Dermis microvascular lymphatic vessel endothelial cell (primary cell): ENCODE measurements at regions not wholly inside any gene's neighbourhood (a gene's known extent, or its start where the extent isn't known, plus 50 kb on each side); places are given as distances from the start of the nearest gene placed in this dataset.
"Not testable (repeated sequence)": the region's sequence is repeated elsewhere in the genome, so short reads cannot be mapped to it uniquely, and the experiment has no call there.

Experiments used
- DNase-seq, 2 donors: peaks; one replicate each; pipeline versions ENCODE4 v3.0.0 to v3.0.0-alpha.2; 2010; ENCODE audit warnings: low read depth in 2 of 2

- DNase-seq, result no peak
These were observed 51.5 kb upstream of the C1orf53 start for GRCh38 chr1:197850918-197851317.

DNA sequence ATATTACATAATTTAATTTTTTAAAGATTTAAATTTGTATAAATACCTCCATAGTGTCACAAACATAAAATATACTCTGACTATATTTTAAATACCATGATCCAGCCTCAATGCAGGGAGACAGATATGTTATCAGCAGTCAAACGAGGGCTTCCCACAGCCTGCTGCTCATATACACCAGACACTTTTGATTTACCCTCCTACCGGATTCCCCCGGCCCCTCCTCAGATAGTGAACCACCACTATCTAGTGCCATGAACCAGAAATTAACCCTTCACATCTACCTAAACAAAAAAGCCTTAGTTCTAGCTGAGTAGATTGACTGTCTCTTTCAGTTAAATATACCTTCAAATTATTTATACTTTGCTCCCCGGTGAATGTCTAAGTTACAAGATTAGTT is 52.4 kb upstream of the C1orf53 start:
- no peak for DNase-seq

DNA sequence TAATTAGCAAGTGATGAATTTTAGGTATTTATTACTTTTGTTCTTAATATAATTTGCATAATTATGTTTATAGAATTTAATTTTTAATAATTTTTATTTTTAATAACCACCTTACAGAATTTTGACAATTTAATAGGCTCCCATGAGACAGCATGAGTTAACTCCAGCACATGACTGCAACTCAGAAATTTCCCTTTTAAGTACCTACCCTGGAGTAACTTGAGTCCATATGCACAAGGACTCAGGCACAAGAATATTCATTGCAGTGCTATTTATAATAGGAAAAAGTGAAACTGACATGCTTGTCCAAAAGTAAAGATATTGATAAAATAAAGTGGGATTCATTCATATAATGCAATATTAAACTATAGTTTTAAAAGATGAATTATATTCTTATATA is 54.1 kb upstream of the C1orf53 start:
- no peak for DNase-seq

DNA sequence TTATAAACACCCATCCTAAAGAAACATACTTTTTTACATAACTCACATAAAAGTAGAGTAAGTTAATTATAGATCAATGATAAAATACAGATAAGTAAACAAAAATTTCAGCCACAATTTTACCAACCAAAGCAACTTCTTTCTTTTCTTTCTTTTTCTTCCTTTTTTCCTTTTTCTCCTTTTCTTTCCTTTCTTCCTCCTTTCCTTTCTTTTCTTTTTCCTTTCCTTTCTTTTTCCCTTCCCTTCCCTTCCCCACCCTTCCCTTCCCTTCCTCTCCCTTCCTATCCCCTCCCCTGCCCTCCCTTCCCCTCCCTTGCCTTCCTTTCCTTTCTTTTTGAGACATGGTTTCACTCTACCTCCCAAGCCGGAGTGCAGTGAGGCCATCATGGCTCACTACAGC is 56.5 kb upstream of the C1orf53 start:
- no peak for DNase-seq

DNA sequence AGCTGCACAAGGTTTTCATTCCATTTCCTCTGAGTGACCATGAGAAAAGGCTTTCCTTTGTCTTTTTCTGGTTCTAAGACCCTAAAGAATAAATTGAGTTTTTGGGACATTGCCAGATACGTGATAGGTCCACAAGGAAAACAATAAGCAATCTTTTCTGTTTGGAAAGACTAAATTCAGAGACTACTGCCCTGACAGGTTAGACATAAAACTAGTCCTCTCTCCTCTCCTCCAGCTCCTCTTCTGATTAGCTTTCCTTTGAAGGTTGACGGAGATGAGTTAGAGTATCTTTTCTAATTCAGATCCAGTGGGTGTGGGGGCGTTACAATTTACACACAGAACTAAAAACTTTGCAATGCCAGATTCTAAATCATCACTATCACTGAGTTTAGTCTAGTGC is 57.8 kb upstream of the C1orf53 start:
- DNase-seq, result no peak

DNA sequence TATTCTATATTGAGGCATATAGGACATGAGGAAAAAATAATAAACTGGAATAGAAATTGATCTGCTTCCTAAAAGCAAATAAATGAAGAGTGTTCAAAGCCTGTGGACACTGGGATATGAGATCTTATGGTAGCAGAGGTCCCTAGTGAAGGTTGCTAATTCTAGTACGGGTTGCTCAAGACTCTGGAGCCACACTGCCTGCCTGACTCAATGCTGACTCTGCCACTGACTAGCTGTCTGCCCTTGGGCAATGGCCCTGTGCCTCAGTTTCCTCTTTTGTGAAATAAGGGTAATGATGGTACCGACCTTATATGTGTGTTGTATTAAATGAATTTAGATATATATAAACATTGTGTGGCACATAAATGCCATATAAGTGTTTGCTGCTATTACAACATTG is 59.0 kb upstream of the C1orf53 start:
- no peak for DNase-seq

GRCh38 chr1:197842646-197843045 is 59.8 kb upstream of the C1orf53 start:
- DNase-seq, result no peak

- DNase-seq, result no peak
These were observed 60.4 kb upstream of the C1orf53 start for GRCh38 chr1:197841883-197842553.

DNA sequence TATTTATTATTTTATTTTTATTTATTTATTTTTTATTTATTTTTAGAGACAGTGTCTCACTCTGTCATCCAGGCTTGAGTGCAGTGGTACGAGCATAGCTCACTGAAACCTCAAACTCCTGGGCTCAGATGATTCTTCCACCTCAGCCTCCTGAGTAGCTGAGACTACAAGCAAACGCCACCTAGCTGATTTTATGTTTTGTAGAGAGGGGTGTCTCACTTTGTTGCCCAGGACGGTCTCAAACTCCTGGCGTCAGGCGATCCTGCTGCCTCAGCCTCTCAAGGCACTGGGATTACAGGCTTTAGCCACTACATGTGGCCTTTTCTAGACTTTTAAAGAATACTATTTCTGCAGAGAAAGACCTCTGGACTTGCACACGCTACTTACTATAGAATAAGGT is 61.3 kb upstream of the C1orf53 start:
- DNase-seq, result no peak

DNA sequence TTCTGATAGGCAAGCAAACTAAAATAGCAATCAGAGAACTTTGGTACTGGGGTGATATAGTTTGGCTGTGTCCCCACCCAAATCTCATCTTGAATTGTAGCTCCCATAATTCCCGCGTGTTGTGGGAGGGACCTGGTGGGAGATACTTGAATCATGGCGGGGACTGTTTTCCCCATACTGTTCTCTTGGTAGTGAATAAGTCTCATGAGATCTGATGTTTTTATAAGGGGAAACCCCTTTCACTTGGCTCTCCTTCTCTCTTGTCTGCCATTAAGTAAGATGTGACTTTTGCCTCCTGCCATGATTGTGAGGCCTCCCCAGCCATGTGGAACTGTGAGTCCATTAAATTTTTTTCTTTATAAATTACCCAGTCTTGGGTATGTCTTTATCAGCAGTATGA is 62.6 kb upstream of the C1orf53 start:
- DNase-seq, result not testable (repeated sequence)

DNA sequence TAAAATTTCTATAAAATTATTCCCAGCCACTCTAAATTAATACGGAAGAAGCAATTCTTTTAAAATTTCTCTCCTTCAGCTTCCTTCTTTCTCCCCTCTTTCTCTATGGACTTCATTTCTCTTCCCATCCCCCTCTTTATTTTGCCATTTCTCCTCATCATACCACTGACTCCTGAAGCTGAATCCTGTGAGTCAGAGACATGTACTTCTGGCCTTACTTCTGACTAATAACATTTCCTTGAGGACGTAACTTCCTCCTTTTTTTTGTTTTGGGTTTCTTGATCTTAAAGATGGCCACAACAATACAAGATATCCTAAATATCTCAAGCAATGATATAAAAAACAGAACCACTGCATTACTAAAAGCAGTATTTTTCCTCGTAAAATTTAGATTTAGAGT is 63.6 kb upstream of the DENND1B start:
- peak in 1 of 2 donors; percentile 61 for DNase-seq

- DNase-seq, result no peak
These were observed 62.6 kb upstream of the DENND1B start for GRCh38 chr1:197837911-197838310.

- DNase-seq, result not testable (repeated sequence)
These were observed 61.1 kb upstream of the DENND1B start for GRCh38 chr1:197836356-197836755.

DNA sequence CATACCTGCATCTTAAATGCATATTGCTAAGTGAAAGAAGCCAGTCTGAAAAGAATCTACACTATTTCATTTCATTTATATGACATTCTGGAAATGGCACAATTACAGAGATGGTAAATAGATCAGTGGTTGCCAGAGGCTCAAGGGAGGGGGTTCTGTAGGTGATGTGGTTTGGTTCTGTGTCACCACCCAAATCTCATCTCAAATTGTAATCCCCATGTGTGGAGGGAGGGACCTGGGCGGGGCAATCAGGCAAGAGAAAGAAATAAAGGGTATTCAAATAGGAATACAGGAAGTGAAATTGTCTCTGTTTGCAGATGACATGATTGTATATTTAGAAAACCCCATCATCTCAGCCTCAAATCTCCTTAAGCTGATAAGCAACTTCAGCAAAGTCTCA is 53.7 kb upstream of the DENND1B start:
- not testable (repeated sequence) for DNase-seq

DNA sequence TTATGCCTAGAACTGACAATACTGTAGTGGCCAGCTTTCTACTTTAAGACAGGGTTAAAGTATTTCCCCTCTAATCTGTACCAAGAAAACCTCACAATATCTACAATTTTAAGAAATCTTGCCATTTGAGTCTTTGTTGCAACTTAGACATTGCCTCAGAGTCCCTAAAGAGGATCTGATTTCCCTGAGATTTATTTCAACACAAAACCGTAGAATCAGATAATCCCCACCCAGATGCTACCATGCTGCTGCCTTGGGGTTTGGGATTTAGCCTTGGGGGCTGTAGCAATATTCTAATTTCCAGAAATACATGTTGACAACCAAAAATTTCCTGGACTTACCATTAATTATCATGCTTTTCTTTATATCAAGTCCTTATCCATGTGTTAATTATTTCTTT is 50.3 kb upstream of the DENND1B start:
- no peak for DNase-seq
